T-helper 9 cell (primary cell): ENCODE measurements at regions not wholly inside any gene's neighbourhood (a gene's known extent, or its start where the extent isn't known, plus 50 kb on each side); places are given as distances from the start of the nearest gene placed in this dataset.
"Not testable (repeated sequence)": the region's sequence is repeated elsewhere in the genome, so short reads cannot be mapped to it uniquely, and the experiment has no call there.

Experiments
- DNase-seq: peaks from one replicate; pipeline ENCODE4 v3.0.0-alpha.2; 2020

GRCh38 chr12:97938031-97938430, 475.4 kb downstream of the RMST start:
- DNase-seq: no peak

GRCh38 chr12:97939156-97939555, 476.6 kb downstream of the RMST start:
- no peak for DNase-seq

- no peak for DNase-seq
Measured at GRCh38 chr12:97940105-97940504, 477.5 kb downstream of the RMST start.

- DNase-seq: no peak
Measured at GRCh38 chr12:97940629-97941028, 478.0 kb downstream of the RMST start.

- DNase-seq: no peak
Measured at GRCh38 chr12:97941686-97942354, 479.2 kb downstream of the RMST start.

GRCh38 chr12:97943359-97943758, 480.8 kb downstream of the RMST start:
- DNase-seq: no peak

- no peak for DNase-seq
Measured at GRCh38 chr12:97944576-97944975, 482.0 kb downstream of the RMST start.

GRCh38 chr12:97946701-97947100, 484.1 kb downstream of the RMST start:
- no peak for DNase-seq

GRCh38 chr12:97948591-97948990, 486.0 kb downstream of the RMST start:
- no peak for DNase-seq

GRCh38 chr12:97951239-97951638, 488.6 kb downstream of the RMST start:
- DNase-seq: no peak

GRCh38 chr12:97951717-97952116, 489.1 kb downstream of the RMST start:
- no peak for DNase-seq

GRCh38 chr12:97957109-97957508, 494.5 kb downstream of the RMST start:
- no peak for DNase-seq

GRCh38 chr12:97960225-97960624, 497.6 kb downstream of the RMST start:
- no peak for DNase-seq

GRCh38 chr12:97960741-97961608, 498.4 kb downstream of the RMST start:
- DNase-seq: no peak

GRCh38 chr12:97967831-97968230, 505.2 kb downstream of the RMST start:
- no peak for DNase-seq

- DNase-seq: no peak
Measured at GRCh38 chr12:97968641-97969197, 506.1 kb downstream of the RMST start.

- DNase-seq: no peak
Measured at GRCh38 chr12:97977870-97978405, 515.3 kb downstream of the RMST start.

- no peak for DNase-seq
Measured at GRCh38 chr12:97982684-97983083, 520.1 kb downstream of the RMST start.

GRCh38 chr12:97983796-97984195, 521.2 kb downstream of the RMST start:
- DNase-seq: no peak

- no peak for DNase-seq
Measured at GRCh38 chr12:97984436-97984835, 521.8 kb downstream of the RMST start.

GRCh38 chr12:97984974-97985580, 522.5 kb downstream of the RMST start:
- no peak for DNase-seq

GRCh38 chr12:97985834-97986233, 523.2 kb downstream of the RMST start:
- DNase-seq: no peak

GRCh38 chr12:97988588-97988987, 526.0 kb downstream of the RMST start:
- DNase-seq: not testable (repeated sequence)
